SU-DHL-6 (cell line): ENCODE measurements at regions not wholly inside any gene's neighbourhood (a gene's known extent, or its start where the extent isn't known, plus 50 kb on each side); places are given as distances from the start of the nearest gene placed in this dataset.

Experiments
- H2AFZ ChIP-seq: fragments of 200-600 bp; sonication (generic); 2 replicates; pipeline ENCODE4 v1.6.1; 2014; ENCODE audit warnings: low read depth, mild to moderate bottlenecking, moderate library complexity, mixed read lengths, antibody characterized with exemption, low read length; ENCODE audit not compliant: severe bottlenecking
- H3F3A ChIP-seq: fragments of 200-600 bp; shearing (Covaris generic); 2 replicates; pipeline ENCODE4 v1.6.0; 2016; ENCODE audit warnings: antibody characterized with exemption, mild to moderate bottlenecking; ENCODE audit not compliant: insufficient read depth
- H3K27ac ChIP-seq: fragments of 200-600 bp; sonication (generic); 2 replicates; pipeline ENCODE4 v1.5.1; 2016; ENCODE audit warnings: low read depth, mild to moderate bottlenecking, low read length, moderate library complexity, mixed read lengths
- H3K27me3 ChIP-seq: fragments of 200-600 bp; sonication (generic), shearing (Covaris generic); 2 replicates; pipeline ENCODE4 v1.6.0; 2014; ENCODE audit warnings: mild to moderate bottlenecking, low read length
- H3K36me3 ChIP-seq: fragments of 200-600 bp; sonication (generic); 2 replicates; pipeline ENCODE4 v1.6.1; 2014; ENCODE audit warnings: mild to moderate bottlenecking, low read length, mixed read lengths
- H3K4me2 ChIP-seq: fragments of 300-600, 200-600 bp; shearing (Covaris generic), sonication (generic); 2 replicates; pipeline ENCODE4 v1.6.0; 2014; ENCODE audit warnings: low read length, low read depth, mild to moderate bottlenecking; ENCODE audit not compliant: poor library complexity, severe bottlenecking
- H3K4me3 ChIP-seq: fragments of 200-600 bp; sonication (generic); 2 replicates; pipeline ENCODE4 v1.5.1; 2014; ENCODE audit warnings: antibody characterized with exemption, low read length, mild to moderate bottlenecking, mixed read lengths; ENCODE audit not compliant: insufficient read depth, poor library complexity, severe bottlenecking
- H3K79me2 ChIP-seq: fragments of 200-600 bp; sonication (generic); 2 replicates; pipeline ENCODE4 v1.6.1; 2014; ENCODE audit warnings: mild to moderate bottlenecking, low read length, moderate library complexity; ENCODE audit not compliant: insufficient read depth
- H3K9ac ChIP-seq: fragments of 200-600 bp; sonication (generic); 2 replicates; pipeline ENCODE4 v1.7.0; 2014; ENCODE audit warnings: mild to moderate bottlenecking, low read length
- H3K9me2 ChIP-seq: fragments of 200-600 bp; sonication (generic); replicated peaks from 2 replicates; pipeline ENCODE4 v1.6.1; 2014; ENCODE audit warnings: low read length; ENCODE audit not compliant: insufficient read depth
- H3K9me3 ChIP-seq: fragments of 200-600 bp; sonication (generic); 2 replicates; pipeline ENCODE4 v1.6.1; 2014; ENCODE audit warnings: low read length, mixed read lengths; ENCODE audit not compliant: insufficient read depth
- H4K20me1 ChIP-seq: fragments of 200-600 bp; sonication (generic); 2 replicates; pipeline ENCODE4 v1.6.1; 2014; ENCODE audit warnings: low read depth, mild to moderate bottlenecking, antibody characterized with exemption, low read length, moderate library complexity, mixed read lengths
- EZH2phosphoT487 ChIP-seq: fragments of 200-600 bp; sonication (generic), shearing (Covaris generic); conservative IDR thresholded peaks from 2 replicates; pipeline ENCODE4 v1.6.1; 2018; ENCODE audit warnings: mild to moderate bottlenecking, antibody characterized with exemption, low read length, moderate library complexity, mixed read lengths
- TF ChIP-seq, protein P1 (sequence below): fragments of 200-600 bp; sonication (generic); IDR thresholded peaks from one replicate; pipeline ENCODE4 v1.5.1; 2017; ENCODE audit warnings: antibody characterized with exemption, mild to moderate bottlenecking, low read length, moderate library complexity; ENCODE audit not compliant: insufficient read depth, poor library complexity, severe bottlenecking

DNA sequence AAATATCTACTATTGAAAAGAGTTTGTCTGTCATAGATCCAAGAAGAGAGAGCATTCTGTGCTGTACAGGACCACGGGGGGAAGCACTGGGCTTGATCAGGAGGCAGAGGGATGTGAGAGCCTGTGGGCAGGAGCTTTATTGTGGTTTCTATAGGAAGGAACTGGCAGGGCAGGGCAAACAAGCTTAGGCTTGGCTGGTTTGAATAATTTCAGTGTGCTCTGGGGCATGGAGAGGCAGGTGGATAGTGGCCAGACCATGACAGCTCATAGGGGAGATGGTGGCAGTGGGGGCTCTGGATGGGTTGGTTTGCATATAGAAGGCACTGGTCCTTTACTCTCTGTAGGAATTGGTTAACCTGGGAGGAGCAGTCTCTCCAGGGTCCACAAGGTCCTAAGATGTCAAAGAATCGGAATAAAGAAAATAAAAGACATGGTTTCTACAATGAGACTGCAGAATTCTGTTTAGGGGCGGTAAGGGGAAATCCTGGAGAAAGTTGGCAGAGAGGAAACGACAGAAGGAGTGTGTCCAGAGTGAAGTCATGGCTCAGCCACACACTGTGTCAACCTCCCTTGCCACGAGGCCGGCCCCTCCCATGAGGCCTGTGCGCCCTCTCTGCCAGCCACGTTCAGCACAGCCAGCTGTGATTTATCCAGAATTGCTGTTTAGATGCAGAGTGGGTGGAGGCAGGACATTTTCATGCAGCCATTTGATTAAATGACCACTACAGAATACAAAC lies 81.7 kb upstream of the PGBD5 start:
- Histone ChIP-seq H3K9me2 (no peaks in the 10 kb centered on the region), H3K79me2 (no peaks in the 10 kb centered on the region), H3K27me3 (no peaks in the 10 kb centered on the region), H3F3A (no peaks in the 10 kb centered on the region), H3K4me3 (no peak overlapping the region), H3K4me2 (no peak overlapping the region), H3K9ac (no peak overlapping the region), H3K27ac (no peak overlapping the region), H4K20me1 (no peaks in the 10 kb centered on the region), H3K36me3 (no peaks in the 10 kb centered on the region), H2AFZ (no peak overlapping the region), H3K9me3 (no peaks in the 10 kb centered on the region)
- TF ChIP-seq, protein P1, sequence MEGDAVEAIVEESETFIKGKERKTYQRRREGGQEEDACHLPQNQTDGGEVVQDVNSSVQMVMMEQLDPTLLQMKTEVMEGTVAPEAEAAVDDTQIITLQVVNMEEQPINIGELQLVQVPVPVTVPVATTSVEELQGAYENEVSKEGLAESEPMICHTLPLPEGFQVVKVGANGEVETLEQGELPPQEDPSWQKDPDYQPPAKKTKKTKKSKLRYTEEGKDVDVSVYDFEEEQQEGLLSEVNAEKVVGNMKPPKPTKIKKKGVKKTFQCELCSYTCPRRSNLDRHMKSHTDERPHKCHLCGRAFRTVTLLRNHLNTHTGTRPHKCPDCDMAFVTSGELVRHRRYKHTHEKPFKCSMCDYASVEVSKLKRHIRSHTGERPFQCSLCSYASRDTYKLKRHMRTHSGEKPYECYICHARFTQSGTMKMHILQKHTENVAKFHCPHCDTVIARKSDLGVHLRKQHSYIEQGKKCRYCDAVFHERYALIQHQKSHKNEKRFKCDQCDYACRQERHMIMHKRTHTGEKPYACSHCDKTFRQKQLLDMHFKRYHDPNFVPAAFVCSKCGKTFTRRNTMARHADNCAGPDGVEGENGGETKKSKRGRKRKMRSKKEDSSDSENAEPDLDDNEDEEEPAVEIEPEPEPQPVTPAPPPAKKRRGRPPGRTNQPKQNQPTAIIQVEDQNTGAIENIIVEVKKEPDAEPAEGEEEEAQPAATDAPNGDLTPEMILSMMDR = no peak
- no peak for TF ChIP-seq EZH2phosphoT487

GRCh38 chr1:230507236-230507635 lies 81.1 kb upstream of the PGBD5 start:
- Histone ChIP-seq H4K20me1 (no peaks in the 10 kb centered on the region), H3K4me2 (no peak overlapping the region), H3K4me3 (no peak overlapping the region), H3K79me2 (no peaks in the 10 kb centered on the region), H2AFZ (no peak overlapping the region), H3K9me3 (no peaks in the 10 kb centered on the region), H3K27ac (no peak overlapping the region), H3K27me3 (no peaks in the 10 kb centered on the region), H3K9ac (no peak overlapping the region), H3F3A (no peaks in the 10 kb centered on the region), H3K36me3 (no peaks in the 10 kb centered on the region), H3K9me2 (no peaks in the 10 kb centered on the region)
- TF ChIP-seq, protein P1 = no peak
- TF ChIP-seq EZH2phosphoT487 = no peak

- no peaks in the 10 kb centered on the region for H3K79me2 ChIP-seq
- H3K9me3 ChIP-seq = no peaks in the 10 kb centered on the region
- no peaks in the 10 kb centered on the region for H4K20me1 ChIP-seq
- no peak for TF ChIP-seq EZH2phosphoT487
- TF ChIP-seq, protein P1 = no peak
- no peak overlapping the region for H3K27ac ChIP-seq
- no peak overlapping the region for H3K4me2 ChIP-seq
- H3K36me3 ChIP-seq = no peaks in the 10 kb centered on the region
- H3F3A ChIP-seq = no peaks in the 10 kb centered on the region
- H3K4me3 ChIP-seq = no peak overlapping the region
- H3K9me2 ChIP-seq = no peaks in the 10 kb centered on the region
- no peak overlapping the region for H2AFZ ChIP-seq
- no peaks in the 10 kb centered on the region for H3K27me3 ChIP-seq
- no peak overlapping the region for H3K9ac ChIP-seq
These were observed 80.3 kb upstream of the PGBD5 start for GRCh38 chr1:230506451-230506850.
